Astrocyte of the spinal cord (primary cell): ENCODE measurements at regions not wholly inside any gene's neighbourhood (a gene's known extent, or its start where the extent isn't known, plus 50 kb on each side); places are given as distances from the start of the nearest gene placed in this dataset.

Experiments
- DNase-seq: peaks from one replicate; pipeline ENCODE4 v3.0.0; 2011; ENCODE audit warnings: low read depth, low spot score
- H3K4me3 ChIP-seq: 2 replicates; pipeline ENCODE4 v1.5.1; 2011; ENCODE audit warnings: low read depth, mild to moderate bottlenecking, low read length, moderate library complexity
- CTCF ChIP-seq: IDR thresholded peaks from 2 replicates; pipeline ENCODE4 v1.5.1; 2012; ENCODE audit warnings: low read depth, mild to moderate bottlenecking, low read length, inconsistent platforms
- in situ Hi-C: cut with HindIII; loops from 2 replicates; pipeline ENCODE4 v1.10.0; 2017; ENCODE audit warnings: low sequenced_read_pairs

GRCh38 chr5:128695791-128696530 is 157.9 kb upstream of the FBN2 start:
- TF ChIP-seq CTCF = peak; percentile 59
- DNase-seq = no peak
- no peak overlapping the region for H3K4me3 ChIP-seq
- in situ Hi-C loops = no loop called here

GRCh38 chr5:128701301-128701700 is 163.3 kb upstream of the FBN2 start:
- H3K4me3 ChIP-seq = no peak overlapping the region
- DNase-seq = no peak
- TF ChIP-seq CTCF = no peak
- in situ Hi-C loops = no loop called here

GRCh38 chr5:128703322-128703721 is 165.3 kb upstream of the FBN2 start:
- no peak for DNase-seq
- no peak overlapping the region for H3K4me3 ChIP-seq
- in situ Hi-C loops = no loop called here
- TF ChIP-seq CTCF = no peak

DNA sequence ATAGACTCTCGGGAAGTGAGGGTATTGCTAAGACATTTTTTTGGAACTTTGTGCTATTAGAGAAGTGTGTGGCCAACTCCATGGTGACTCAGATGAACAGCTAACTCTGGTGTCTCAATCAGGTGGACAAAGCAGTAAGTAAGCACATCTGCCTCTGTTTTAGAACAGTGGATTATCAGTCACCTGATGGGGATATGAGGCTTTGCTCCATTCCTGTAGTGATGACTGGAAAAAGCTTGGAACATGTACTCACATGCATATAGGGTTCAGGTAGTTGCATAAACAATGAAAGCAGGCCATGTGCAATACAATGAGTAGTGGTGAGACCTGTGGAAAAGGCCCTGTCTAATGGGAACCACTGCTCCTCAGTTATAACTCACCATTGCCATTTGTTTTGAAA is 168.2 kb upstream of the FBN2 start:
- no peak for TF ChIP-seq CTCF
- no peak for DNase-seq
- no peak overlapping the region for H3K4me3 ChIP-seq
- in situ Hi-C loops = no loop called here

- TF ChIP-seq CTCF = no peak
- no peak for DNase-seq
- in situ Hi-C loops = no loop called here
- no peak overlapping the region for H3K4me3 ChIP-seq
Measured at GRCh38 chr5:128708841-128709240, 170.8 kb upstream of the FBN2 start.

- in situ Hi-C loops = no loop called here
- peak; percentile 4 for DNase-seq
- H3K4me3 ChIP-seq = no peak overlapping the region
- no peak for TF ChIP-seq CTCF
Measured at GRCh38 chr5:128711216-128711615, 173.2 kb upstream of the FBN2 start.
